SK-N-SH treated with all-trans-retinoic acid at 6 μM for 48 hours (cell line): ENCODE measurements at regions not wholly inside any gene's neighbourhood (a gene's known extent, or its start where the extent isn't known, plus 50 kb on each side); places are given as distances from the start of the nearest gene placed in this dataset.

ENCODE experiments used
- ATAC-seq: fragments of 200-7000 bp; cut with Tn5 transposase; 3 replicates; pipeline ENCODE4 v1.9.1; 2020; ENCODE audit warnings: mild to moderate bottlenecking, moderate library complexity
- ARNTL ChIP-seq: fragments of 450-650 bp; formaldehyde crosslinking; IDR thresholded peaks from 2 replicates; pipeline ENCODE4 v1.5.0; 2020; ENCODE audit warnings: low read depth, mild to moderate bottlenecking, moderate library complexity, borderline replicate concordance
- BACH2 ChIP-seq: fragments of 250-450 bp; sonication (Bioruptor Pico); IDR thresholded peaks from 2 replicates; pipeline ENCODE4 v1.9.0; 2021; ENCODE audit warnings: mild to moderate bottlenecking, borderline replicate concordance
- CSDC2 ChIP-seq: fragments of 250-450 bp; sonication (Bioruptor Pico); IDR thresholded peaks from 2 replicates; pipeline ENCODE4 v1.5.0; 2020; ENCODE audit warnings: mild to moderate bottlenecking, moderate library complexity
- ISL1 ChIP-seq: fragments of 250-450 bp; sonication (Bioruptor Pico); IDR thresholded peaks from 2 replicates; pipeline ENCODE4 v2.1.2; 2022; ENCODE audit warnings: mild to moderate bottlenecking, moderate library complexity
- OSR1 ChIP-seq: fragments of 250-450 bp; sonication (Bioruptor Pico); IDR thresholded peaks from 2 replicates; pipeline ENCODE4 v1.8.0; 2022; ENCODE audit warnings: moderate library complexity, mild to moderate bottlenecking, inconsistent platforms
- POU6F1 ChIP-seq: fragments of 250-450 bp; sonication (Bioruptor Pico); IDR thresholded peaks from 2 replicates; pipeline ENCODE4 v1.8.0; 2021; ENCODE audit warnings: low read depth, mild to moderate bottlenecking, moderate library complexity, borderline replicate concordance
- PPARA ChIP-seq: fragments of 250-450 bp; sonication (Bioruptor Pico); IDR thresholded peaks from 2 replicates; pipeline ENCODE4 v1.5.0; 2020; ENCODE audit warnings: mild to moderate bottlenecking, borderline replicate concordance
- RARB ChIP-seq: fragments of 250-450 bp; sonication (Bioruptor Pico); IDR thresholded peaks from 2 replicates; pipeline ENCODE4 v1.8.0; 2021; ENCODE audit warnings: mild to moderate bottlenecking, moderate library complexity
- SNAI2 ChIP-seq: fragments of 250-450 bp; sonication (Bioruptor Pico); IDR thresholded peaks from 2 replicates; pipeline ENCODE4 v1.5.0; 2020; ENCODE audit warnings: mild to moderate bottlenecking, moderate library complexity
- TCF4 ChIP-seq: fragments of 250-450 bp; sonication (Bioruptor Pico); IDR thresholded peaks from 2 replicates; pipeline ENCODE4 v1.8.0; 2021; ENCODE audit warnings: mild to moderate bottlenecking, moderate library complexity, borderline replicate concordance
- TOX ChIP-seq: fragments of 250-450 bp; sonication (Bioruptor Pico); IDR thresholded peaks from 2 replicates; pipeline ENCODE4 v1.8.0; 2021; ENCODE audit warnings: mild to moderate bottlenecking, moderate library complexity, borderline replicate concordance
- ZC3H10 ChIP-seq: fragments of 250-450 bp; sonication (Bioruptor Pico); IDR thresholded peaks from 2 replicates; pipeline ENCODE4 v1.5.1; 2021; ENCODE audit warnings: mild to moderate bottlenecking, moderate library complexity
- ZFP30 ChIP-seq: fragments of 450-650 bp; formaldehyde crosslinking; IDR thresholded peaks from 2 replicates; pipeline ENCODE4 v1.5.0; 2022; ENCODE audit warnings: mild to moderate bottlenecking, moderate library complexity
- ZNF565 ChIP-seq: fragments of 450-650 bp; formaldehyde crosslinking; conservative IDR thresholded peaks from 2 replicates; pipeline ENCODE4 v1.5.0; 2020; ENCODE audit warnings: low read depth, mild to moderate bottlenecking, moderate library complexity
- ZNF8 ChIP-seq: fragments of 450-650 bp; formaldehyde crosslinking; IDR thresholded peaks from 2 replicates; pipeline ENCODE4 v1.5.0; 2020; ENCODE audit warnings: mild to moderate bottlenecking, moderate library complexity
- TF ChIP-seq, protein P1 (sequence below): fragments of 250-450 bp; sonication (Bioruptor Pico); IDR thresholded peaks from 2 replicates; pipeline ENCODE4 v1.5.1; 2021; ENCODE audit warnings: mild to moderate bottlenecking, moderate library complexity
- TF ChIP-seq, protein P2 (sequence below): fragments of 250-450 bp; sonication (Bioruptor Pico); IDR thresholded peaks from 2 replicates; pipeline ENCODE4 v1.5.0; 2020; ENCODE audit warnings: mild to moderate bottlenecking, moderate library complexity
- TF ChIP-seq, protein P3 (sequence below): fragments of 250-450 bp; sonication (Bioruptor Pico); IDR thresholded peaks from 2 replicates; pipeline ENCODE4 v1.8.0; 2020; ENCODE audit warnings: mild to moderate bottlenecking, moderate library complexity, borderline replicate concordance
- TF ChIP-seq, protein P4 (sequence below): fragments of 250-450 bp; sonication (Bioruptor Pico); IDR thresholded peaks from 2 replicates; pipeline ENCODE4 v1.5.1; 2020; ENCODE audit warnings: low read depth, mild to moderate bottlenecking, moderate library complexity

- no peak for ATAC-seq
- TF ChIP-seq ZC3H10 (CRISPR knock-in tag) (no peak), SNAI2 (CRISPR knock-in tag) (no peak), ZNF8 (no peak)
- TF ChIP-seq, protein P1, sequence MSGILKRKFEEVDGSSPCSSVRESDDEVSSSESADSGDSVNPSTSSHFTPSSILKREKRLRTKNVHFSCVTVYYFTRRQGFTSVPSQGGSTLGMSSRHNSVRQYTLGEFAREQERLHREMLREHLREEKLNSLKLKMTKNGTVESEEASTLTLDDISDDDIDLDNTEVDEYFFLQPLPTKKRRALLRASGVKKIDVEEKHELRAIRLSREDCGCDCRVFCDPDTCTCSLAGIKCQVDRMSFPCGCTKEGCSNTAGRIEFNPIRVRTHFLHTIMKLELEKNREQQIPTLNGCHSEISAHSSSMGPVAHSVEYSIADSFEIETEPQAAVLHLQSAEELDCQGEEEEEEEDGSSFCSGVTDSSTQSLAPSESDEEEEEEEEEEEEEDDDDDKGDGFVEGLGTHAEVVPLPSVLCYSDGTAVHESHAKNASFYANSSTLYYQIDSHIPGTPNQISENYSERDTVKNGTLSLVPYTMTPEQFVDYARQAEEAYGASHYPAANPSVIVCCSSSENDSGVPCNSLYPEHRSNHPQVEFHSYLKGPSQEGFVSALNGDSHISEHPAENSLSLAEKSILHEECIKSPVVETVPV (CRISPR knock-in tag), result no peak
Observed at GRCh38 chr1:82395440-82395839, 594.7 kb downstream of the ADGRL2 start.

GRCh38 chr1:82392946-82393345 is 592.2 kb downstream of the ADGRL2 start:
- no peak for ATAC-seq
- TF ChIP-seq ARNTL (no peak), ZNF8 (no peak), CSDC2 (CRISPR knock-in tag) (no peak), POU6F1 (CRISPR knock-in tag) (no peak), PPARA (CRISPR knock-in tag) (no peak), ZNF565 (CRISPR knock-in tag) (no peak), ZC3H10 (CRISPR knock-in tag) (no peak), ZFP30 (CRISPR knock-in tag) (no peak), BACH2 (CRISPR knock-in tag) (no peak), TOX (no peak), TCF4 (CRISPR knock-in tag) (no peak), SNAI2 (CRISPR knock-in tag) (no peak), ISL1 (CRISPR knock-in tag) (no peak; the same call in 1 of the 2 replicates), OSR1 (no peak), RARB (CRISPR knock-in tag) (no peak)
- TF ChIP-seq, protein P2, sequence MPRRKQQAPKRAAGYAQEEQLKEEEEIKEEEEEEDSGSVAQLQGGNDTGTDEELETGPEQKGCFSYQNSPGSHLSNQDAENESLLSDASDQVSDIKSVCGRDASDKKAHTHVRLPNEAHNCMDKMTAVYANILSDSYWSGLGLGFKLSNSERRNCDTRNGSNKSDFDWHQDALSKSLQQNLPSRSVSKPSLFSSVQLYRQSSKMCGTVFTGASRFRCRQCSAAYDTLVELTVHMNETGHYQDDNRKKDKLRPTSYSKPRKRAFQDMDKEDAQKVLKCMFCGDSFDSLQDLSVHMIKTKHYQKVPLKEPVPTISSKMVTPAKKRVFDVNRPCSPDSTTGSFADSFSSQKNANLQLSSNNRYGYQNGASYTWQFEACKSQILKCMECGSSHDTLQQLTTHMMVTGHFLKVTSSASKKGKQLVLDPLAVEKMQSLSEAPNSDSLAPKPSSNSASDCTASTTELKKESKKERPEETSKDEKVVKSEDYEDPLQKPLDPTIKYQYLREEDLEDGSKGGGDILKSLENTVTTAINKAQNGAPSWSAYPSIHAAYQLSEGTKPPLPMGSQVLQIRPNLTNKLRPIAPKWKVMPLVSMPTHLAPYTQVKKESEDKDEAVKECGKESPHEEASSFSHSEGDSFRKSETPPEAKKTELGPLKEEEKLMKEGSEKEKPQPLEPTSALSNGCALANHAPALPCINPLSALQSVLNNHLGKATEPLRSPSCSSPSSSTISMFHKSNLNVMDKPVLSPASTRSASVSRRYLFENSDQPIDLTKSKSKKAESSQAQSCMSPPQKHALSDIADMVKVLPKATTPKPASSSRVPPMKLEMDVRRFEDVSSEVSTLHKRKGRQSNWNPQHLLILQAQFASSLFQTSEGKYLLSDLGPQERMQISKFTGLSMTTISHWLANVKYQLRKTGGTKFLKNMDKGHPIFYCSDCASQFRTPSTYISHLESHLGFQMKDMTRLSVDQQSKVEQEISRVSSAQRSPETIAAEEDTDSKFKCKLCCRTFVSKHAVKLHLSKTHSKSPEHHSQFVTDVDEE (CRISPR knock-in tag), result no peak
- TF ChIP-seq, protein P3, sequence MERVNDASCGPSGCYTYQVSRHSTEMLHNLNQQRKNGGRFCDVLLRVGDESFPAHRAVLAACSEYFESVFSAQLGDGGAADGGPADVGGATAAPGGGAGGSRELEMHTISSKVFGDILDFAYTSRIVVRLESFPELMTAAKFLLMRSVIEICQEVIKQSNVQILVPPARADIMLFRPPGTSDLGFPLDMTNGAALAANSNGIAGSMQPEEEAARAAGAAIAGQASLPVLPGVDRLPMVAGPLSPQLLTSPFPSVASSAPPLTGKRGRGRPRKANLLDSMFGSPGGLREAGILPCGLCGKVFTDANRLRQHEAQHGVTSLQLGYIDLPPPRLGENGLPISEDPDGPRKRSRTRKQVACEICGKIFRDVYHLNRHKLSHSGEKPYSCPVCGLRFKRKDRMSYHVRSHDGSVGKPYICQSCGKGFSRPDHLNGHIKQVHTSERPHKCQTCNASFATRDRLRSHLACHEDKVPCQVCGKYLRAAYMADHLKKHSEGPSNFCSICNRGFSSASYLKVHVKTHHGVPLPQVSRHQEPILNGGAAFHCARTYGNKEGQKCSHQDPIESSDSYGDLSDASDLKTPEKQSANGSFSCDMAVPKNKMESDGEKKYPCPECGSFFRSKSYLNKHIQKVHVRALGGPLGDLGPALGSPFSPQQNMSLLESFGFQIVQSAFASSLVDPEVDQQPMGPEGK (CRISPR knock-in tag), result no peak
- TF ChIP-seq, protein P4, sequence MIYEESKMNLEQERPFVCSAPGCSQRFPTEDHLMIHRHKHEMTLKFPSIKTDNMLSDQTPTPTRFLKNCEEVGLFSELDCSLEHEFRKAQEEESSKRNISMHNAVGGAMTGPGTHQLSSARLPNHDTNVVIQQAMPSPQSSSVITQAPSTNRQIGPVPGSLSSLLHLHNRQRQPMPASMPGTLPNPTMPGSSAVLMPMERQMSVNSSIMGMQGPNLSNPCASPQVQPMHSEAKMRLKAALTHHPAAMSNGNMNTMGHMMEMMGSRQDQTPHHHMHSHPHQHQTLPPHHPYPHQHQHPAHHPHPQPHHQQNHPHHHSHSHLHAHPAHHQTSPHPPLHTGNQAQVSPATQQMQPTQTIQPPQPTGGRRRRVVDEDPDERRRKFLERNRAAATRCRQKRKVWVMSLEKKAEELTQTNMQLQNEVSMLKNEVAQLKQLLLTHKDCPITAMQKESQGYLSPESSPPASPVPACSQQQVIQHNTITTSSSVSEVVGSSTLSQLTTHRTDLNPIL (CRISPR knock-in tag), result no peak
- TF ChIP-seq, protein P1 (CRISPR knock-in tag), result no peak

DNA sequence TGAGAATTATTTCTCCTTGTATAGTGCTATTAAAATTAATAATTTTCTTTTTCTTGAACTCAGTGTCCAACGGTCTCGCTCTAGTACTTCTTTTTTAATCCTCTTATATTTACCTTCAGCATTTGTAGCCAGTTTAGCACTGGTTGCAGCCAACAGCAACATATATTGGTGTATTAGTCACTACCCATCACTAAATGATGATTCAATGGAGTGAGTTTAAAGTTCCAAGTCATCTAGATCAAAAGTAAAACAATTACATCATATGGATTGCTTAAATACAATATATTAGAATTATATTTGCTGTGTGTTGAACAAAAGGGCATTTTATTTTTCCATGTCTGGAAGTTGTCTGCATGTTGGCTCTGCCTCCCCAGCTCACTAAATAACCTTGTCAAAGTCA is 591.8 kb downstream of the ADGRL2 start:
- ATAC-seq, result no peak

More for the DNA sequence above, 591.8 kb downstream of the ADGRL2 start:
- TF ChIP-seq TCF4 (CRISPR knock-in tag), result no peak
- no peak for TF ChIP-seq RARB (CRISPR knock-in tag)
- no peak for TF ChIP-seq ZNF565 (CRISPR knock-in tag)
- TF ChIP-seq, protein P4 (CRISPR knock-in tag), result peak; percentile 60; the same call in 1 of the 2 replicates
- TF ChIP-seq BACH2 (CRISPR knock-in tag), result no peak
- no peak for TF ChIP-seq SNAI2 (CRISPR knock-in tag)
- no peak for TF ChIP-seq ZC3H10 (CRISPR knock-in tag)
- peak; percentile 82 for TF ChIP-seq ISL1 (CRISPR knock-in tag)
